Stimulated activated CD4-positive, alpha-beta T cell treated with anti-CD3 and anti-CD28 coated beads, Interleukin-1b, Interleukin-23, amount 100 ng/mL, for 4 hours (primary cell): ENCODE measurements at regions not wholly inside any gene's neighbourhood (a gene's known extent, or its start where the extent isn't known, plus 50 kb on each side); places are given as distances from the start of the nearest gene placed in this dataset.

ENCODE experiments used
- DNase-seq, 2 donors: peaks; one replicate each; pipeline ENCODE4 v3.0.0-alpha.2; 2020; ENCODE audit warnings: low read depth in 2 of 2

DNA sequence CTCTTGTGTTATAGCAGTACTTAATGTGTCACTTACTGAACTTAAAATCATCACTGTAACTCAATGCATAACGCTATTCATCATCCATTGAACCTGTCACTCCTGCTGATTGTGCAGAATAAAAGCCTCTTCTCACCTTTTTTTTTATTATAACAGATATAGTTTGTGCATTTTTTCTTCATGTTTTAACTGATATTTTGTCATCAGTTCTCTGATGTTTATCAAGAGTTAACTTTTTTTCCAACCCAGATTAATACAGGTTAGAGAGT is 100.4 kb downstream of the SLIT2 start:
- DNase-seq, result no peak

- no peak for DNase-seq
These were observed 101.9 kb downstream of the SLIT2 start for GRCh38 chr4:20353646-20354045.

DNA sequence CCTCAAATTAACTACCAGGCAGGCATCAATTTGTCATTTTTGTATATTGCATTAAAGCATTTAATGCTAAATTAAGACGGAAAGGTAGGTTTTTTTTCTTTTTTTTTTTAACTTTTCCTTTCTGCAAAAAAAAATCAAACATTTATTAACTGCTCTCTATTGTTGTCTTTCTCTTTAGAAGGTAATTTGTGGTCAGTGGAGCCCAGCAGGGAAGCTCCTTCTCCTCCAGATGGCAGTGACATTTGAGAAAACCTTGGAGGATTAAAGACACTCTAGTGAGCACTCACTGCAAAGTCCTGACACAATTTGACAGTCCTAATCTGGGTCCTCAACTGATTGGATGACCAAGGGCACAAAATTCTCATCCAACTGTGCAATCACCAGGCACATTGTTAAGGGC is 102.4 kb downstream of the SLIT2 start:
- DNase-seq, result no peak

GRCh38 chr4:20356565-20356964 is 104.9 kb downstream of the SLIT2 start:
- no peak for DNase-seq

GRCh38 chr4:20358110-20358509 is 106.4 kb downstream of the SLIT2 start:
- no peak for DNase-seq

DNA sequence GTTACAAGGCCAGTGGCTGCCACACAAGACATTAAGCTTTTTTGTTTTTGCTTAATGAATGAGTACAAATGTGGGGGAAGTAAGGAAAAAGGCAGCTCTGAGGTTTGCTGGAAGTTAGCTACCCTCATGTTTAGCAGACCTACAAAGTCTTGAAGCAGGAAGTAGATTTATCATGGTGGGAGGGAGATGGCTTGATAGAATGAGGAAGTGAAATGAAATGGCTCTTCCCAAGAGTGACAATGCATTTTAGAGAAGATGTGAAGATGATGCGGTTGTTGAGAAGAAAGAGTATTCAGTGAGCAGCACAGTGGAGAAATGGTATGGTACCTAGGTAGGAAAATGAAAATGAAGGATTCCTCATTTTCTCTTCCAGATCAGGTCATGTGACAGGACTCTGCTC is 108.0 kb downstream of the SLIT2 start:
- no peak for DNase-seq

GRCh38 chr4:20362148-20362547 is 110.4 kb downstream of the SLIT2 start:
- DNase-seq, result no peak

- DNase-seq, result no peak
These were observed 113.3 kb downstream of the SLIT2 start for GRCh38 chr4:20364969-20365368.

- DNase-seq, result no peak
These were observed 115.7 kb downstream of the SLIT2 start for GRCh38 chr4:20367446-20367845.

DNA sequence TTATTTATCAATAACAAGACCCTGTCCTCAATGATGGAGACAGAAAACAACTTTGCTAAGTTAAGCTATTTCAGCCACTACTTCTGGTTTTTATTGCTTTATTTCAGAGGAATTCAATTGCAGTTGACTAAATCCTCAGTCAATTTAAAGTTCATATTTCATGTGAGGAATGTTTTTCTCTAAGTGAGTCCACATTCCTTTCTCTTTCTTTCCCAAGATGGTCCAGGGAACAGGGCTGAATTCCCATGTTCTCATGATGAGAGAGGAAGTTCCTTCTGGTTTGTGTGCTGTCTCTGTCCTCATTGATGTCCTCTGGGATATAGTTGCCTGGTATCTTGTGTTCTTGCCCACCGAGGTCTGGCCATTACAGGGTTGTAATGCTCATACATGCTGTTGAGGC is 117.2 kb downstream of the SLIT2 start:
- no peak for DNase-seq

GRCh38 chr4:20370274-20370673 is 118.6 kb downstream of the SLIT2 start:
- no peak for DNase-seq

DNA sequence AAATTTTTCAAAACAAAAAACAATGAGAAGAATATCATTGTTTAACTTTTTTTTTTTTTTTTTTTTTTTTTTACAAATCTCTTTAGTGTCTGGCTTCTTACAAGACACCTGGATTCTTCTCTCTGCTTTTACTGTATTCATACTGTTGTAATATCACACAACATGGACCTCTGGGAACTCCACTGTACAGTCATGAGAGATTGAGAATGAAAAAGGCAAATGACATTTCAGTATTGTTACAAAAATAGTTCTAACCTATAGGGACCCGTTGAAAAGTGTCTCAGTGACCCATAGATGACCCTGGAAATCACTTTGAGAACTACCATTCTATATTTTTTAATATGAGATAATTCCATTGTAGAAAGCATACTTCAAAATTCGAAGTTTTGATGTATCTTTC is 124.4 kb downstream of the SLIT2 start:
- DNase-seq, result no peak

DNA sequence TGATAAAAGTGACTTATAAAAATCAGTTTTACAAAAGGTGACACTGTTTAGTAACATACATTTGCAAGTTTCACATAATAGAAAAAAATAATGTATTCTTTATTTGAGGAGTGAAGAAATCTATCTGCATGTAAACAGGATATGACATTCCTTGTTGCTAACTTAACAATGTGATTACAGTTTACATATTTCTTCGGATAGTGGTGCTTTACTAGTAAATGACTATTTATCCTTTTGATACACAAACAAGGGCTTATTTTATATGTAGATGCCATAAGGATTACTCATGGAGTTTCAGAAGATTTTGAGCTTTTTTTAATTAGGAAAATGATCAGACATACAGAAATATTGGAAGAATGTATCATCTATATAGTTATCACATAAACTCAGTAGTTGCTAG is 126.5 kb downstream of the SLIT2 start:
- DNase-seq, result no peak

DNA sequence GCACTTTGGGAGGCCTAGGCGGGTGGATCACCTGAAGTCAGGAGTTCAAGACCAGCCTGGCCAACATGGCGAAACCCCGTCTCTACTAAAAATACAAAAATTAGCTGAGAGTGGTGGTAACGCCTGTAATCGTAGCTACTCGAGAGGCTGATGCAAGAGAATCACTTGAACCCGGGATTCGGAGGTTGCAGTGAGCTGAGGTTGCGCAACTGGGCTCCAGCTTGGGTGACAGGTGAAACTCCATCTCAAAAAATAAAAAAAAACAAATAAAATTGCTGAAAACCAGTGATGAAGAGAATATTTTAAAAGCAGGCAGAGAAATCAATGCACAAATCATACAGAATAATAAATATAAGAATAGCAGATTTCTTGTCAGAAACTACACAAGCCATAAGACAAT is 129.3 kb downstream of the SLIT2 start:
- no peak for DNase-seq

DNA sequence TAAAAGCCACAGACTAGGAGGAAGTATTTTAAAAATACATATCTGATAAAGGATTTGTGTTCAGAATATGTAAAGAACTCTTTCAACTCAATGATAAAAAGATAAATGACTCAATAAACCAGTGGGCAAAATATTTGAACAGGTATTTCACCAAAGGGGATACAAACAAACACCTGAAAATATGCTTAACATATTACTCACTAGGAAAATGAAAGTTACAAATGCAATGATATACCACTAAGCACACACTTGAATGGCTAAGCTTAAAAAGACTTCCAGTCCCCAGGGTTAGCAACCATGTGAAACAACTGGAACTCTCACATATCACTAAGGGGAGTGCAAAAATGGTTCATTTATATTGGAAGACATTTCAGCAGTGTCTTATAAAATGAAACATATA is 131.6 kb downstream of the SLIT2 start:
- DNase-seq, result no peak

DNA sequence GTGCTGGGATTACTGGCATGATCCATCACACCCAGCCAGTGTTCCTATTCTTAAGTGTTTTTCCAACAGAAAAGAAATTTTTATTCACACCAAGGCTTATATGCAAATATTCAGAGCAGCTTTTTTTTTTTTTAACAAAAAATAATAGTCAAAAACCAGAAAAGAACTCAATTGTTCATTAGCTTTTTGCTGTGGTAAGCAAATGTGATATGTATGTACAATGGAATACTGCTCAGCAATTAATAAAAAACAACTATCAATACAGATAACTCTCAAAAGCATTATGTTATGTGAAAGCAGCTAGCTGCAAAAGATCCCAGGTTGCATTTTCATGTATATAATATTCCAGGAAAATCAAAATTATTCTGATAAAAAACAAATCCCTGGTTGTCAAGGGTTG is 132.3 kb downstream of the SLIT2 start:
- DNase-seq, result no peak

DNA sequence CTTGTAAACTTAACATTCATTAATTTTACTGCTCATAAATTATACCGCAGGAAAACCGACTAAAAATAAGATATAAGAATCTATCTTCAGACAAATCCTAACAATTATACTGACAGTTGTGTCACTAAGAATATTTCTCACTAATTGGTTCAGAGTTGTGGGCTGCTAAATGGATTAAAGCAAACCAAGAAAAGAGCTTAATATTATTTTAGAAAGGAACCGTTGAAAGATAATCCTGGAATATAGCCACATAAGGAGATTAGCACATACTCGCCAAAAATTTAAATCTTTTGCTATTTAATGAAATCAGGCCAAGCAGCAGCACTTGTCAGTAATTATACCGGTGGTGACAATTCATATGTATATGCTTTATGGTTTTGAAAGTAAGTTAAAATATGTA is 132.8 kb downstream of the SLIT2 start:
- DNase-seq, result no peak

DNA sequence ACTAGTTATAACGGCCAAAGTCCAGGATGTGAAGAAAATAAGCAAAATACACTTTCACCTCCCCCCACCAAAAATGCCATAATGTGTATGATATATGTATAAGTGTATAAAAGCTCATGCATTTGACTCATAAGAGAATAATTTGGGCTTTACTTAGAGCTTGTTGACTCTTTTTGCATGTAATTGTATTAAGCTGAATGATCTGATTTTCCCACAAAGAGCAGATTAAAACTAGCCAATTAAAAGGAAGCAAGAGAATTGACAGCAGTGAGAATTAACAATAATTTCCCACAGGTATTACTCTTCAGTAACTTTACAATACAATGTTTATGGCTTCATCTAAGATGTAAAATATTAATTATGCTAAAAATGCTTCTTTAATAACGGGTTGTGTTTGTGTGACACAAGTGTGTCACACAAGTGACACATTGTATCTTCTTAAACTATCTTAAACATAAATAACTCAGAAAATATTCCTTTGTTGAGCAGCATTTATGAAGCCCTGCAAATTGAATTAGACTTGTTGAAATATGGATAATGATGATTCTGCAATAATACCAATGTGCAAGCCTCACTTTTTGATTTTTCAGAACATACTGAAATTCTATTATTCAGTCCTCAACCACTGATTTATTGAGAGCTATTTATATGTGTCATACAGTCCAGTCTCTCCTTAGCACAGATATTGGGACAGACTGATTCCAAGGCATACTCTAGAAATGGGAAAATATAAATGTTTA is 134.5 kb downstream of the SLIT2 start:
- no peak for DNase-seq

GRCh38 chr4:20386906-20387305 is 135.2 kb downstream of the SLIT2 start:
- no peak for DNase-seq

DNA sequence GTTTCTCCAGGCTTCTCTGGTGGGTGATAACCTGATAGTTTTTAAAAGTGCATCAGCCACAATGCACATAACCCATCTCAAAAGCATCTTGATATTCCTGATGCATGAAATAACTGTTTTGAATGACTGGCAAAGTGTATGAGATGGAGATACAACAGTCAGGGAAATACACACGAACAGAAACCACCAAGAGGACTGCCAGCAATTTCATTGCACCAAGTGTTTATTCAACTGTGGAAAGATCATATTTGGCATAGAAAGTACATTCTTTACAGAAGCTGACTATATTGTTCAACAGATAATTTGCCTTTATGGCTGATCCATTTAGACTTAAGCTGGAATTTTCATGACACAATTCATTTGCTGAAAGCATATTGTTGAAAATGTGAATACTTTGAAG is 139.5 kb downstream of the SLIT2 start:
- DNase-seq, result no peak

DNA sequence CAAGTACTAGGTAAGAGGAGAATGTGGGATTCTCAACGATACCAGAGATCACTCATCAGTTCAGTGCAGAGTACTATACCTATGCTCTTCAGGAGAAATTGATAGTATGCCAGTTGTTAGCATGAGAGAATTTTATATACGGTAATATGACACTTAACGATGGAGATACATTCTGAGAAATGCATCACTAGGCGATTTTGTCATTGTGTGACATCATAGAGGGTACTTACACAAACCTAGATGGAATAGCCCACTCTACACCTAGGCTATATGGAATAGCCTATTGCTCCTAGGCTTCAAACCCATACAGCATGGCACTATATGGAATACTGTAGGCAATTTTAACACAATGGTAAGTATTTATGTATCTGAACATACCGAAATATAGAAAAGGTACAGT is 140.2 kb downstream of the SLIT2 start:
- DNase-seq, result no peak

DNA sequence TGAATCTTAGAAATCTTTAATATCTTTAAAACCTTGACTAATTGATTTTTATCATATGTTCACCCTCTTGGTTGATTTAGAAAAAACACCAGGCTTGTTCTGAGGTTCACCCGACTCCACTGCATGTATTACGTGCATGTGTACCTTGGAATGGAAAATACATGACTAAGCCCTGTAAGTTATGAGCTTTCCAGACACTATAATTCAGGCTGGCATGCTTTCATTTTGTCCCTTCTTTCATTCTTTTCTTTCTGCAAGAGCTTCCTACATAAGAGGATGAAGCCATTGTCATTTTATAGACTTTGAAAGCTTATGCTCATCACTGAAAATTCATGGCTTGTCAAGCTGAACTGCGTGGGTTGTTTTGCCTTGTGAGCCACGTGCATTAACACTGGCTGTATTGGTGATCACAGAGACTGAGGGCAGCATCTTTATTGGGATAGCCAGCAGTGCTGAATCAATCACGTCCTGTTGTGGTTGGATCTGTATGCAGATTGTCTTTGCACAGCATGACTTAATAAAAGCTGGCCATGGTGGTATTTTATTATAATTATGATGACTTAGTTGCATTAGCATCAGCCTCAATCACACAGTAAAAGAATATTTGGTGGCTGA is 141.9 kb downstream of the SLIT2 start:
- no peak for DNase-seq

DNA sequence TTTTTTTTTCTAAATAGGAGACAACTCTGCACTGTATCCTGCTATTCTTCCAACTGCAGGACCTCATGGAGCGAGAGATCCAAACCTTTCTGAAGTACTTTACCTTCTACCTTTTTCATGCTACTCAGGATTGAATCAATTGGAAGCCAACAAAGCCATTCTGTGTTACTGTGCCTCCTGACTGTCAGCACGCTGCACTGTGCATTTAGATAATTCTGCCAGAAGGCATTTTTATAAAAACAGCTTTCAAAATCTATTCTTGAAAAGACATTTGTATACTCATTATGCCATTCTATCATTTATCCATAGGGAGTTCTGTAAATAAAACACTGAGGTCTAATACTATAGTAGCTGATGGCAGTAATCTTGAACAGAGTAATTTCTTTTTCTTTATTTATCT is 142.8 kb downstream of the SLIT2 start:
- DNase-seq, result no peak

GRCh38 chr4:20395160-20395773 is 143.6 kb downstream of the SLIT2 start:
- DNase-seq, result peak in 1 of 2 donors; percentile 0
